ENCODE measurements at regions not wholly inside any gene's neighbourhood (a gene's known extent, or its start where the extent isn't known, plus 50 kb on each side); places are given as distances from the start of the nearest gene placed in this dataset.
"Not testable (repeated sequence)": the region's sequence is repeated elsewhere in the genome, so short reads cannot be mapped to it uniquely, and the experiment has no call there.

DNA sequence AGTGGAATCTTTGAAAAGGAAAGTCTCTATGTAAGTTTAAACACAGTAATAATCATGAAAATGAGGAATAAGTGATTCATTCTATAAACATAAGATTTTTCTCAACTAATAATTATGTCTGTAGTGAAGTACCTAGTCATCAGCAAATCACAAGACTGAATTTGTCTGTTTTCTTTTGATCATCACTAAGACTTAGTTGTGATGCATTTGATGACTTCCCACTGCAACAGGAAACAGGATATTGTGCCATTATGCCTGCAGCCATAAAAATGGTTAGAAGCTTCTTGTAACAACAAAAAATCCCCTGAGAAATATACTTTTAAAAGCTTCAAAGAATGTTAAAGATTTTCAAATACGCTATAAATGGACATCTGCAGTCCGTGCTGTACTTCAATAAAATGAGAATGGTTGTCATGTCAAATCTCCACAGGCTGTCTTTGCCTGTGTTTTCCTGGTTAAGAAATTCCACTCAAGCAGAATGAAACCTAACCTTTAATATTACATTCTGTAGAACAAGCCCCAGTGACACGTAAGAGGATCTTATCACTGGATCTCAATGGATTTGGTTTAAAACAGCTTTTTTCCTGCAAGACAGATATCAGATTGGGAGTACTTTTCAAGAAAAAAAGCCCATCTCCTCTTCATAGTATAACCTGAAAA, 1262.3 kb upstream of the PHF14 start:
- no peak for DNase-seq (ENCODE audit: low read depth)

DNA sequence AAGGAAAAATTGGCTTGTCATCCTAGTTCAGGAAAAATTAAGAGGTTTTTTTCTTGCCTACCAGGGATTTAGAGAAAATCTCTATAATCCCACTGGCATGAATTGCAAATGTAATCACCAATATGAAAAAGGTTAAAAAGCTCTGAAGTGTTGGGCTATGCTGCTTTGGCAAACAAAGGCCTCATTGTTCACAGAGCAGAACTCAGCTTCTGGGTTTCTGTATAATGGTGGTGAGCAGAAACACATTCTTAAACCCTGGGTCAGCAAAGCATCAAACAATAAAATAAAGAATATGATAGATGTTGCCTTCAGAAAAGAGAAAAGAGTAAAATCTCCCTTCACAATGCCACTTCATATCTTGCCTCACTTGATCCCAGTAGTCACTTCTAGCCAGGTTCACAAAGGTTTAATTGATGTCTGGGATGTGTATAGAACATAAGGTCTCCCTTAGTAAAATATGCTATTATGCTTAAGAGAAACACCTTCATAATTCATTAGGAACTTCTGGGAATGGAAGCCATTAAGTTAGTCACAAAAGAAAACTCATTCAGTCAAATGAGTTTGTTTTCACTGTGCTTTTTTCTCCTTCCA, 1255.5 kb upstream of the PHF14 start:
- no peak for DNase-seq (ENCODE audit: low read depth)

DNA sequence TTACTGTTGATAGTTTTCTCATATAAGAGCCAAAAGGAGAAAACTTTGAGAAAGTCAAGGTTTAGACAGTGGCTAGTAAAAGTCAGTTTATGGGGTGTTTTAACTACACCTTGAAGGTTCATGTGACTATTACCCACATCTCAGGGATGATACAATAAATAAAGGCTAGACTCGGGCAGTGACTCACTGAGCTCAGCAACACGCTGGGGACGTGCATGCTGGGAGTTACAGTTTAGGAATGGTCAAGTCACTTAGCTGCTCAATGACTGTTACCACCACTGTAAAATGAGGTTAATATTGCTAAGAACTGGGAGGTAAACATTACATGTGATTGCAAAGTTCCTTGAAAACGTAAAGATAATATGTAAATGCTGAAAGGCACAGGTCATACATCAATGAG, 1254.4 kb upstream of the PHF14 start:
- DNase-seq (ENCODE audit: low read depth): no peak

DNA sequence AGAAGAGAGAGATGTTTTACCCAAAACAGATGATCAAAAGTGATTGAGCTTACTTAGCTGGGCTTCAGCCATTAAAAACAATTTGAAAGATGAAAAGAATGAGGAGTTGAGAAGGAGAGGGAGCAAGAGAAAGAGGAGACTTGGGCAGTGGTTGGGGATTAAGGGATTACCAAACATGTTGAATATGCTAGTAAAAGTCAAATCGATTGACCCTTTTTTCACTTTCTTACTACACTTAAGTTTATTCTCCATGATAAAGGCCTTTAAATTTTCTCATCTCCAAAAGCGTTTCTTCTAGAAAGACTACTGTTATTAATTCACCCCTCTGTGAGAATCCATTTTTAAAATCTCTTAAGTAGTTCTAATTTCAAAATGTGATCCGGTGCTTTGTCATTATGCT, 1254.0 kb upstream of the PHF14 start:
- DNase-seq (ENCODE audit: low read depth): no peak

DNA sequence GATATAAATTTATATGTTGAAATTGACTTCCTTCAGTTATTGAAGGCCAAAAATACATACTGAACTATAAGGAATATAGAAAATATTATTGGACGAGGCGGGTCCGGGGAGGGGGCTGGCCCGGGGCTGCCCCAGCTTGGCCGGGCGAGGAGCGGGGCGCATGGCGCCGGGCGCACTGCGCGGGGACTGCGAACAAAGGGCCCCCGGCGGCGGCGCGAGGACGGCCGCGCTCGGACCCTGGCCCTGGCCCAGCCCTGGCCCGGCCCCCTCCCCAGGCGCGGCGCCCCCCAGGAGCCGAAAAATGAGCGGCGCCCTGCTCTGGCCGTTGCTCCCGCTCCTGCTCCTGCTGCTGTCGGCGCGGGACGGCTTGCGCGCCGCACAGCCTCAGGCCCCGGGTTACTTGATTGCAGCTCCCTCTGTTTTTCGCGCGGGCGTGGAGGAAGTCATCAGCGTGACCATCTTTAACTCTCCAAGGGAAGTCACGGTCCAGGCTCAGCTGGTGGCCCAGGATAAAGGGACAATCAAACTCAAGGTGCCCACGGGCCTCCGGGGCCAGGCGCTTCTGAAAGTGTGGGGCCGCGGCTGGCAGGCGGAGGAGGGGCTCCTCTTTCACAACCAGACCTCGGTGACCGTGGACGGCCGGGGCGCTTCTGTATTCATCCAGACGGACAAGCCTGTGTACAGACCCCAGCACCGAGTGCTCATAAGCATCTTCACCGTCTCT, 1247.6 kb upstream of the PHF14 start:
- not testable (repeated sequence) for DNase-seq (ENCODE audit: low read depth)

DNA sequence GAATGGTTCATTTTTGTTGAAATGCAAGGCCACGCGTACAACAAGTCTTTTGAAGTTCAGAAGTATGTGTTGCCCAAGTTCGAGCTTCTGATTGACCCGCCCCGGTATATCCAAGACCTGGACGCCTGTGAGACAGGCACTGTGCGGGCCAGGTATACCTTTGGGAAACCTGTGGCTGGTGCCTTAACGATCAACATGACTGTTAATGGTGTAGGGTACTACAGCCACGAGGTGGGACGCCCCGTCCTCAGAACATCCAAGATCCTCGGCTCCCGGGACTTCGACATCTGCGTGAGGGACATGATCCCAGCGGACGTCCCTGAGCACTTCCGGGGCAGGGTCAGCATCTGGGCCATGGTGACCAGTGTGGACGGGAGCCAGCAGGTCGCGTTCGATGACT, 1246.9 kb upstream of the PHF14 start:
- DNase-seq (ENCODE audit: low read depth): not testable (repeated sequence)

DNA sequence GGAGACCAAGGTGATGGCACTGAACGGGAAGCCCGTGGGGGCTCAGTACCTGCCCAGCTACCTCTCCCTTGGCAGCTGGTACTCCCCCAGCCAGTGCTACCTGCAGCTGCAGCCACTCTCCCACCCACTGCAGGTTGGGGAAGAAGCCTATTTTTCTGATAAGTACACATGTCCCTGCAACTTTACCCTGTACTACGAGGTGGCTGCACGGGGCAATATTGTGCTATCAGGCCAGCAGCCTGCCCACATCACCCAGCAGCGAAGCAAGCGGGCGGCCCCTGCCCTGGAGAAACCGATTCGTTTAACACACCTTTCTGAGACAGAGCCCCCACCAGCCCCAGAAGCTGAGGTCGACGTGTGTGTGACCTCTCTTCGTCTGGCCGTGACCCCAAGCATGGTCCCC, 1246.2 kb upstream of the PHF14 start:
- not testable (repeated sequence) for DNase-seq (ENCODE audit: low read depth)

DNA sequence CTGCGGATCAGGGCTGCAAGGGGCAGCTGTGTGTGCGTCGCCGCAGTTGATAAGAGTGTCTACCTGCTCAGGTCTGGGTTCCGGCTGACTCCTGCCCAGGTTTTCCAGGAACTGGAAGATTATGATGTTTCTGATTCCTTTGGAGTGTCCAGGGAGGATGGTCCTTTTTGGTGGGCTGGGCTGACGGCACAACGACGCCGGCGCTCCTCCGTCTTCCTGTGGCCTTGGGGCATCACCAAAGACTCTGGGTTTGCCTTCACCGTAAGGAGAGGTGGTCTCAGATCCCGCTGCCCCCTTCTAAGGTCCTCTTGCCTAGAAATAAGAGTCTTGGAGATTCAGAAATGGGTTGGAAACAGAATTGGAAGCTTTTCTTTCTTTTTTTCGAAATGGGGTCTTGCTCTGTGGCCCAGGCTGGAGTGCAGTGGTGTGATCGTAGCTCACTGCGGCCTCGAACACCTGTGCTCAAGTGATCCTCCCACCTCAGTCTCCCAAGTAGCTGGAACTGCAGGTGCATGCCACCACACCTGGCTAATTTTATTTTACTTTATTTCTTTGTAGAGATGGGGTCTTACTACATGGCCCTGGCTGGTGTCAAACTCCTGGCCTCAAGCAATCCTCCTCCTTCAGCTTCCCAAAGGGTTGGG, 1245.5 kb upstream of the PHF14 start:
- DNase-seq (ENCODE audit: low read depth): not testable (repeated sequence)

DNA sequence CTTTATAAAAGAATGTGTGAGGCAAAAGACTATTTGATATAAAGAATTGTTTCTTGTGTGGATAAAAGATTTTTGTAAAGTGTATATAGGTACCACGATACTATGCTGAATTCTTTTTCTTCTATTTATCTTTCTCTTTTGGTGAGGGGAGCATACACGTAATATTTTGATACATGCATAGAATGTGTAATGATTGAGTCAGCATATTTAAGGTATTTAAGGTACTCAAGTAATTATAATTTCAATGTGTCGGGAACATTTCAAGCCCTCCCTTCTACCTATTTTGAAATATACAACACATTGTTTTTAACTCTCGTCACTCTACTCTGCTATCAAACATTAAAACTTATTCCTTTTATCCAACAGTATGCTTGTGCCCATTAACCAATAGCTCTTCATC, 1221.6 kb upstream of the PHF14 start:
- no peak for DNase-seq (ENCODE audit: low read depth)

DNA sequence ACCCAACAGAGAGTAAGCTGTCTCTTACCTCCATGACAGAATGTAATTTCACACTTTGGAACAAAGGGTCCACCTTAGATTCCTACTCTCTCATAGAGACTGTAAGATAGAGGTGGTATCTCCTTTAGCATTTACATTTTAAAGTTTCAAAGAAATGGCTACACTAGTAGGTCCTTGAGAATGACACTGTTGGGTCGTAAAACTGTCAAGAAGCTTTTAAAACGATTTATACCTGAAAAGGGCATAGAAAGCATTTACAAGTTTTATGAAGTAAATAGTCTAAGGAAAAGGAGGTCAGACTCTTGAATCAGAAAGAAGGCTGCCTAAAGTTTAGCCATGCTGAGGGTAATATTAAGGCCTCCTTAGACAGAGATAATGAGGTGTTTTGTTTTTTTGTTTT, 1212.4 kb upstream of the PHF14 start:
- no peak for DNase-seq (ENCODE audit: low read depth)

DNA sequence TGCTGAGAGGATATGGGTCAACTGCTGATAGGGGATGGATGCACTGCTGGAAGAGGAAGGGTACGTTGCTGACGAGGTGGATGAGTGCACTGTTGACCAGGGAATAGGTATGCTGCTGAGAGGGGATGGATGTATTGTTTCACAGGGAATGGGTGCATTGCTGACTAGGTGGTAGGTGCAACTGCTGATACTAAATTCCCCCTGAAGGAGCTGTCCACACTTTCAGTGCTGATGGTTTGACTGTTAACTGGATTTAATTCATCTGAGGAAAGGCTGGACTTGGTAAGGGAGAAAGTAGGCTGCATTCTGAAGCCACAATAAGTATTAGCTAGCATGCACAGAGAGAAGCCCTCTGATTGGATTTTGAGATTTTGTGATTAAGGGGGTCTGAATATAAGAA, 1196.8 kb upstream of the PHF14 start:
- DNase-seq (ENCODE audit: low read depth): no peak

DNA sequence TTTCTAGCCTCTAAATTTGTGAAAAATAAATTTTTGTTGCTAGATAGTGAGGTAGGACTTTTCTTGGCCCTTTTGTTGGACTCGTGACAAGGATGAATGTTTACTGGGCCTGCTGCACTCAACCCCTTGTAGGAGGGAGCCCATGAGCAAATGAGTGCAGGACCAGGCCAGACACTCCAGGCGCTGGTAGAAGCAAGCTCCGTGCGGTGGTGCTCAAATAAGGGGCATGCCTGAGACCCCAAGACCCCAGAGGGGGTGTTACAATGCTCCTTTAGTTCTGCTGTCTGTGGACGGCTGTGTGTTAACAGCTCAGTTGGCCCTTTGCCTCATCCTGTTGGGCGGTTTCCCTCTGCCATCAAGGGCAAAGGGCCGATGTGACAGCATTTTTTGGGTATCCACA, 1195.3 kb upstream of the PHF14 start:
- no peak for DNase-seq (ENCODE audit: low read depth)

DNA sequence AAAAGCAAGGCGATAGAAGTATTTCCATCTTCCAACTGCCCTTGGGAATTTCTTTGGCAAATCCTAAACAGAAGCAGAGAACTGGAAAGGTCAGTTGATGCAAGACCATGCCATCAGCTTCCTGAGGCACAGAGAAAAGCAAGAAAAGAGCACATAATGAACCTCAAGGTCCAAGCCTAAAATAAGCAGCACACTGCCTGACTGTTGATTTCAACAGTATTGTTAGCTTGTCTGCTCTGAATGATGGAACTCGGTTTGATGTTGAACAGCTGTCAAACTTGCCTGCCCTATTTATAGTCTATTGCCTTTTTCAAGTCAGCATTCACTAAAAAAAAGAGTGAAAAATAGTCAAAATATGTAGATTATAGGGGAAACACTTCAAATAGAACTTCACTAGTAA, 1192.0 kb upstream of the PHF14 start:
- DNase-seq (ENCODE audit: low read depth): no peak

DNA sequence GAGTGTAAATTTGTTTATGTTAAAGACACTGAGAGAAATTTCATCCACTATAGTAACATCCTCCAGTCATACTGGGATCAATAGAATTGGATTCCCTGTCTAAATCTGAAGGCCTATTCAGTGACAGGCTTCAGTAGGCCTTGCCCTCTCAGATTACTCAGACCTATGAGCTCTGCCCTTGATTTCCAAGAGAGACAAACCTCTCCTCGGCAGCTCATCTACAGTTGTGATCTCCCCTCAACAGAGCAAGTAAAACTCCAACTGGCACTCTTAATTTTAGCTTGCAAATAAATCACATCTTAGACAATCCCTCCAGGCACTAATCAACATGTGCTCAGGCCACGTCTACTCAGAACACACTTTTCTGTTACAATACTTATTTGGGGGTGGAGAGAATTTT, 1191.4 kb upstream of the PHF14 start:
- no peak for DNase-seq (ENCODE audit: low read depth)

DNA sequence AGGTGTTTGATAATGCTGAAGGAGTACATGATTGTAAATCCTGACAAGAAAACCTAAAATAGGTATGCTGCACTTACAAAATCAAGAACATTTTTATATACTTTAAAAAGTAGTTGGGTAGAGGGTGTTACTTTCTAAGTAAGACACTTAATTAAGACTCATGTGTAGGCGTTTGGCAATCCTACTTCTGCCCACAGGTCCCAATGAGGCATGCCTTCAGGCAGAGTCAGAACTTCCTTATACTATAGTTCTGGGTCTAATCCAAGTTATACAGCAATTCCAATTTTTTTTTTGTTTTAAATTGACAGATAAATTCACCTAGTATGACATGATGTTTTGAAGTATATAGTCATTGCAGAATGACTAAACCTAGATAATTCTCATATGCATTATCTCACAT, 1188.5 kb upstream of the PHF14 start:
- DNase-seq (ENCODE audit: low read depth): no peak

DNA sequence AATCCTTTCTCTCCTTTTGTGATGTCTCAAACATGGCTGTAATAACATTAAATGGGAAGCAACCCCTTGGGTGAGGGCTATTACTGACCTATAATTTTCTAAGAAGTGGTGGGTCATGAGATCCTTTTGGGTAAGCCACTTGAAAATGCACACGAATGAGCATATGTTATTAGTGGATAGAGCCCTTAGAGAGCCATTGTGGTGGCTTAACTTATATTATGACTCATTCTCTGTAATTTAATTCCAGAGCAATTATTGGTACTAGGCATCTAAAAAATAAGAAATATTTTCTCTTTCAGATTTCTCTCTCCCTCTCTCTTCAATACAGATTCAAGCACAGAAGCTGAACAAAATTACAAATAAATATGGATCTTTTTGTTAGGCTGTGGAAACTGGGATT, 1177.4 kb upstream of the PHF14 start:
- no peak for DNase-seq (ENCODE audit: low read depth)

DNA sequence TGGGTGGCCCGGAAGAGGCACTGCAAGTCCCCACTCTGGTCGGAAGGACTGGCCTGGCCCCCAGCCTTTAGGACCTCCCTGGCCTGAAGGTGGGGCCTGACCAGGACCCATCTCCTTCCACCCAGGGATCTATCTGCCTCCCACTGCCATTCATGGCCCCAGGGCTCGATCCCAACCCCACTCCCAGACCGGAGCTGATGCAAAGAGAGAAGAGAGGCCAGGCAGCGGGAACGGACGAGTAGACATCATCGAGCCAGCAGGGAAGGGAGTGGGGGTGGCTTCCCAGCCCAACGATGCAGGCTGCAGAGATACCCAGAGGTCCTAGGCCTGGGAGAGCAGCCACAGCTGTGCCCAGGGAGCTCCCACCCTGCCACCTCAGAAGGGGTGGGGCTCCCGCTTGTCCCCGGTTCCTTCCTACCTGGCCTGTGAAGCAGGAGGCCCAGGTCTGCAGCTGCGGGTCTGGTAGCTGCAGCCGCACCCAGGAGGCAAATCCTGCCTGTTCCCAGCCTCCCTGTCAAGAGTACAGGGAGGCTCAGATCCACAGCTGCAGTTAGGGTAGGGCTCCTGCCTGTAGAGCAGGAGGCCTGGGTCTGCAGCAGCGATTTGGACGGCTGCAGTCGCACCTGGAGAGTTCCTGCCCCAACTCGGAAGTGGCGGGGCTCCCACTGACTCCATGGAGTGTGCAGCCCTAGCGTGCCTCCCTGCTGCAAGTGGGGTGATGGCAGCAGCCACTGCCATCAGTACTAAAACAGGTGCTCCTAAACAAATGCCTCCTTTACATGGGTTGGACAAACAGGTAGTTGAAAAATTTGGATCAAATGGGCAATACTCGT, 1151.0 kb upstream of the PHF14 start:
- DNase-seq (ENCODE audit: low read depth): no peak

DNA sequence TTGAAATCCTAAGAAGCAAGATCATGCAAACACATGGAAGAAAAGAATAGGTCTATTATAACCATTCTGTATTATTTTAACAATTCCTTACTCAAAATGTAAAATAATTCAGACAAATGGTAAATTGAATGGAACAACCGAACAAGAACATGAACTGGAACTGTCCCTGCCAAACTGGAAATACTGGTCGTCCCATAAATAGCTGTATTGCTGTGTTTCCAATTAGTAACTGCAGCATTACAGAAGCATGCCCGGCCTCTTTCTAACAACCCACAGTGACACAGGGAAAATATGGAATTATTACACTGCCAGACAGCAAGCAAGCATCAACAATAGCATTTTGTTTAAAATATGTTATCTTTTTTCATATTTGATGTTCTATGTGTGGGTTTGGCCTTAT, 1138.5 kb upstream of the PHF14 start:
- DNase-seq (ENCODE audit: low read depth): no peak

DNA sequence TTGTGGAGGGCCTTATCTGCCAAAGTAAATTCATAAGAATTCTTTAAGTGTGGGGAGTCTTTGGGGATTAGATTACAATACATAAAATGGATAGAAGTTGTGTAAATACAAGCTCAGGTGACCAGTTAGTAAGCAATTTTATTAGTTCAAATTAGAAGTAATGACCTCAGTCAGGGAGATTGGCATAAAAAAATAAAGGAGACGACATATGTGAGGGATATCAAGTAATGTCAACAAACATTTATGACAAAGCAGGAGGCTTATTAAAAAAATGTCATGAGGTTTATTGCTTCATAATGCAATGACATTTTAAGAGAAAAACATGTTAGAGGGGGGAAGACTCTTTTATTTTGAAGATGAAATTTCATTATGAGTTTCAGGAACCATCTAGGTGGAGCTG, 1137.0 kb upstream of the PHF14 start:
- DNase-seq (ENCODE audit: low read depth): no peak

DNA sequence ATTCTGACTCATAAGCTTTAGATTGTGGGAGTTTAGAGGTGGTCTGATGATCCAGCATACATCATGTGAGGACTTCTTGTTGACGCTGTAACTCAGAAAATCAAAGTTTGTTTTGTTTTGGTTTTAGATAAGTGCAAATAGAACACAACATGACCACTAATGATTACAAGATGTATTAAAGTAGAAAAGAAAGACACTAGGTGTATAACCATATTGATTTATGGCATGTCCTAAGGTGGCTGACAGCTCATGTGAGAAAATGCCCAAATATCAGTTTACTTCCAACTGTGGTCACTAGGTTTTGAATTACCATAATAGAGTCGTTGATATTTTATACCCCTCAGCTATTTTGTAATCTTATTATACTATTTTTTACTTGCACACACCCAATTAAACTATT, 1131.4 kb upstream of the PHF14 start:
- DNase-seq (ENCODE audit: low read depth): no peak

DNA sequence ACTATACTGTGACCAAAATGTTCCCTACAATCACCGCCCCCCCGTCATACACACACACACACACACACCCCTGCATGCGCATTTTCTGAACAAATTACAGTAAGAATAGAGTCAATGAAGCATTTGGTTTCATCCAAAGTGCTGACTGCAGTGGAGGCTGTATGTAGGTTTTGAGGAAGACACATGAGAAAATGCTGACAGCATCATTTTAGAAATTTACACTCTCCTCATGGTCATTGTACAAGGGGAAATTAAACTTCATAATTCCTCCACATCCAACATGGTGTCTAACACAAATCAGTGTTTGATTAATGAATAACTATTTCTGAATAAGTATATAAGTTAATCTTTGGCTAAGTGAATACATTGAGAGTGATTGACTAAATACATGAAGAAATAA, 1126.8 kb upstream of the PHF14 start:
- no peak for DNase-seq (ENCODE audit: low read depth)

DNA sequence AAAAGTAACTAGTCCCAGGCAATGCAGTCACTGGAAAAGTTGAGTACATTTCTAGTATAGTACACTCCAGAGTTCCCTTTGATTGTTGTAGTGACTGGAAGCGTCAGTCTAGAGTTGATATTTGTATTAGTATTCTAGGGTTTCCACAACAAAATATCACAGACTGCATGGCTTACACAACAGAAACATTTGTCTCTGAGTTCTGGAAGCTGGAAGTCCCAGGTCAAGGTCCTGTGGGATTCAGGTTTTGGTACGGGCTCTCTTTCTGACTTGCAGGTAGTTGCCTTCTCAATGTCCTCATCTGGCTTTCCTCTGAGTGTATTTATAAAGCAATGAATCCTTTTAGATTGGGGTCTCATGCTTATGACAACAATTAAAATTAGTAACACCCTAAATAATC, 1119.1 kb upstream of the PHF14 start:
- DNase-seq (ENCODE audit: low read depth): no peak
